SU-DHL-6 (cell line): ENCODE measurements at regions not wholly inside any gene's neighbourhood (a gene's known extent, or its start where the extent isn't known, plus 50 kb on each side); places are given as distances from the start of the nearest gene placed in this dataset.

ENCODE experiments used
- H2AFZ ChIP-seq: fragments of 200-600 bp; sonication (generic); 2 replicates; pipeline ENCODE4 v1.6.1; 2014; ENCODE audit warnings: low read depth, mild to moderate bottlenecking, moderate library complexity, mixed read lengths, antibody characterized with exemption, low read length; ENCODE audit not compliant: severe bottlenecking
- H3F3A ChIP-seq: fragments of 200-600 bp; shearing (Covaris generic); 2 replicates; pipeline ENCODE4 v1.6.0; 2016; ENCODE audit warnings: antibody characterized with exemption, mild to moderate bottlenecking; ENCODE audit not compliant: insufficient read depth
- H3K27ac ChIP-seq: fragments of 200-600 bp; sonication (generic); 2 replicates; pipeline ENCODE4 v1.5.1; 2016; ENCODE audit warnings: low read depth, mild to moderate bottlenecking, low read length, moderate library complexity, mixed read lengths
- H3K27me3 ChIP-seq: fragments of 200-600 bp; sonication (generic), shearing (Covaris generic); 2 replicates; pipeline ENCODE4 v1.6.0; 2014; ENCODE audit warnings: mild to moderate bottlenecking, low read length
- H3K36me3 ChIP-seq: fragments of 200-600 bp; sonication (generic); 2 replicates; pipeline ENCODE4 v1.6.1; 2014; ENCODE audit warnings: mild to moderate bottlenecking, low read length, mixed read lengths
- H3K4me2 ChIP-seq: fragments of 300-600, 200-600 bp; shearing (Covaris generic), sonication (generic); 2 replicates; pipeline ENCODE4 v1.6.0; 2014; ENCODE audit warnings: low read length, low read depth, mild to moderate bottlenecking; ENCODE audit not compliant: poor library complexity, severe bottlenecking
- H3K4me3 ChIP-seq: fragments of 200-600 bp; sonication (generic); 2 replicates; pipeline ENCODE4 v1.5.1; 2014; ENCODE audit warnings: antibody characterized with exemption, low read length, mild to moderate bottlenecking, mixed read lengths; ENCODE audit not compliant: insufficient read depth, poor library complexity, severe bottlenecking
- H3K79me2 ChIP-seq: fragments of 200-600 bp; sonication (generic); 2 replicates; pipeline ENCODE4 v1.6.1; 2014; ENCODE audit warnings: mild to moderate bottlenecking, low read length, moderate library complexity; ENCODE audit not compliant: insufficient read depth
- H3K9ac ChIP-seq: fragments of 200-600 bp; sonication (generic); 2 replicates; pipeline ENCODE4 v1.7.0; 2014; ENCODE audit warnings: mild to moderate bottlenecking, low read length
- H3K9me2 ChIP-seq: fragments of 200-600 bp; sonication (generic); replicated peaks from 2 replicates; pipeline ENCODE4 v1.6.1; 2014; ENCODE audit warnings: low read length; ENCODE audit not compliant: insufficient read depth
- H3K9me3 ChIP-seq: fragments of 200-600 bp; sonication (generic); 2 replicates; pipeline ENCODE4 v1.6.1; 2014; ENCODE audit warnings: low read length, mixed read lengths; ENCODE audit not compliant: insufficient read depth
- H4K20me1 ChIP-seq: fragments of 200-600 bp; sonication (generic); 2 replicates; pipeline ENCODE4 v1.6.1; 2014; ENCODE audit warnings: low read depth, mild to moderate bottlenecking, antibody characterized with exemption, low read length, moderate library complexity, mixed read lengths
- EZH2phosphoT487 ChIP-seq: fragments of 200-600 bp; sonication (generic), shearing (Covaris generic); conservative IDR thresholded peaks from 2 replicates; pipeline ENCODE4 v1.6.1; 2018; ENCODE audit warnings: mild to moderate bottlenecking, antibody characterized with exemption, low read length, moderate library complexity, mixed read lengths
- TF ChIP-seq, protein P1 (sequence below): fragments of 200-600 bp; sonication (generic); IDR thresholded peaks from one replicate; pipeline ENCODE4 v1.5.1; 2017; ENCODE audit warnings: antibody characterized with exemption, mild to moderate bottlenecking, low read length, moderate library complexity; ENCODE audit not compliant: insufficient read depth, poor library complexity, severe bottlenecking

- Histone ChIP-seq H3K9me2 (no peaks in the 10 kb centered on the region), H3K36me3 (no peaks in the 10 kb centered on the region), H3K79me2 (no peaks in the 10 kb centered on the region), H3K9me3 (no peaks in the 10 kb centered on the region), H3K4me3 (no peak overlapping the region), H3K27me3 (no peaks in the 10 kb centered on the region; the same call in 1 of the 2 replicates), H3K9ac (no peak overlapping the region), H4K20me1 (no peaks in the 10 kb centered on the region), H3F3A (no peaks in the 10 kb centered on the region), H2AFZ (no peak overlapping the region), H3K4me2 (no peak overlapping the region), H3K27ac (no peak overlapping the region)
- TF ChIP-seq, protein P1, sequence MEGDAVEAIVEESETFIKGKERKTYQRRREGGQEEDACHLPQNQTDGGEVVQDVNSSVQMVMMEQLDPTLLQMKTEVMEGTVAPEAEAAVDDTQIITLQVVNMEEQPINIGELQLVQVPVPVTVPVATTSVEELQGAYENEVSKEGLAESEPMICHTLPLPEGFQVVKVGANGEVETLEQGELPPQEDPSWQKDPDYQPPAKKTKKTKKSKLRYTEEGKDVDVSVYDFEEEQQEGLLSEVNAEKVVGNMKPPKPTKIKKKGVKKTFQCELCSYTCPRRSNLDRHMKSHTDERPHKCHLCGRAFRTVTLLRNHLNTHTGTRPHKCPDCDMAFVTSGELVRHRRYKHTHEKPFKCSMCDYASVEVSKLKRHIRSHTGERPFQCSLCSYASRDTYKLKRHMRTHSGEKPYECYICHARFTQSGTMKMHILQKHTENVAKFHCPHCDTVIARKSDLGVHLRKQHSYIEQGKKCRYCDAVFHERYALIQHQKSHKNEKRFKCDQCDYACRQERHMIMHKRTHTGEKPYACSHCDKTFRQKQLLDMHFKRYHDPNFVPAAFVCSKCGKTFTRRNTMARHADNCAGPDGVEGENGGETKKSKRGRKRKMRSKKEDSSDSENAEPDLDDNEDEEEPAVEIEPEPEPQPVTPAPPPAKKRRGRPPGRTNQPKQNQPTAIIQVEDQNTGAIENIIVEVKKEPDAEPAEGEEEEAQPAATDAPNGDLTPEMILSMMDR: no peak
- TF ChIP-seq EZH2phosphoT487: no peak
Observed at GRCh38 chr11:87465716-87466115, 428.0 kb downstream of the TMEM135 start.

GRCh38 chr11:87463486-87464102 is 425.9 kb downstream of the TMEM135 start:
- no peaks in the 10 kb centered on the region for H3K79me2 ChIP-seq
- no peak overlapping the region for H3K4me3 ChIP-seq
- no peak overlapping the region for H2AFZ ChIP-seq
- no peaks in the 10 kb centered on the region for H3K9me3 ChIP-seq
- no peaks in the 10 kb centered on the region for H4K20me1 ChIP-seq
- H3F3A ChIP-seq: no peaks in the 10 kb centered on the region
- no peak overlapping the region for H3K27ac ChIP-seq
- H3K9me2 ChIP-seq: no peaks in the 10 kb centered on the region
- no peaks in the 10 kb centered on the region; the same call in 1 of the 2 replicates for H3K27me3 ChIP-seq
- TF ChIP-seq, protein P1: no peak
- TF ChIP-seq EZH2phosphoT487: no peak
- H3K9ac ChIP-seq: no peak overlapping the region
- no peak overlapping the region for H3K4me2 ChIP-seq
- no peaks in the 10 kb centered on the region for H3K36me3 ChIP-seq

DNA sequence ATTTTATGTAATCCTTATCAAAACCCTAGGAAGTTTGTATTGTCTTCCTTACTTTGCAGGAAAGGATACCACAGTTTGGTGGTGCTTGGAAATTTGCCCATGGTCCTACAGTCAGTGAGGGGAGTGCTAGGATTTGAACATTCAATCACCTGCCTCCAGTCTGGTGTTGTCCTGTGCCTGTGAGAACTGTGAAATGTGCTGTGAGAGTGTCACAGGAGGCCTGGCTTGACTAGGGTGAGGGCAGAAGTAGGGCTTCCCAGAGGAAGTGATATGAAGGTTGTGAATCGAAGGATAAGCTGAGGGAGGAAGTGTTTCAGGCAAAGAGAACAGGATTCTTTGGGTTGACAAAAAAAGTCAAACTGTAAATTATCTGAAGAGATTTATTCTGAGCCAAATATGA is 424.4 kb downstream of the TMEM135 start:
- no peak overlapping the region for H3K9ac ChIP-seq

More for the DNA sequence above, 424.4 kb downstream of the TMEM135 start:
- no peaks in the 10 kb centered on the region for H3K36me3 ChIP-seq
- no peaks in the 10 kb centered on the region for H3K9me3 ChIP-seq
- TF ChIP-seq EZH2phosphoT487: no peak
- TF ChIP-seq, protein P1: no peak
- no peak overlapping the region for H2AFZ ChIP-seq
- no peak overlapping the region for H3K27ac ChIP-seq
- H3K4me2 ChIP-seq: no peak overlapping the region
- no peaks in the 10 kb centered on the region for H3F3A ChIP-seq
- no peaks in the 10 kb centered on the region; the same call in 1 of the 2 replicates for H3K27me3 ChIP-seq
- no peaks in the 10 kb centered on the region for H3K79me2 ChIP-seq
- no peaks in the 10 kb centered on the region for H3K9me2 ChIP-seq
- no peak overlapping the region for H3K4me3 ChIP-seq
- no peaks in the 10 kb centered on the region for H4K20me1 ChIP-seq
